Bone marrow (tissue), 2 donors: ENCODE measurements at regions not wholly inside any gene's neighbourhood (a gene's known extent, or its start where the extent isn't known, plus 50 kb on each side); places are given as distances from the start of the nearest gene placed in this dataset.

Source experiments
- DNase-seq, 2 donors: peaks; one replicate each; lab custom pipeline; 2025; lab: John Stamatoyannopoulos, UW

GRCh38 chr5:135235551-135236227 is 163.3 kb downstream of the MACROH2A1 start:
- no peak for DNase-seq

GRCh38 chr5:135234666-135235401 is 164.2 kb downstream of the MACROH2A1 start:
- DNase-seq = no peak

GRCh38 chr5:135234242-135234641 is 164.8 kb downstream of the MACROH2A1 start:
- no peak for DNase-seq

- no peak for DNase-seq
Observed at GRCh38 chr5:135233477-135233876, 165.6 kb downstream of the MACROH2A1 start.

- no peak for DNase-seq
Observed at GRCh38 chr5:135232958-135233357, 166.1 kb downstream of the MACROH2A1 start.

DNA sequence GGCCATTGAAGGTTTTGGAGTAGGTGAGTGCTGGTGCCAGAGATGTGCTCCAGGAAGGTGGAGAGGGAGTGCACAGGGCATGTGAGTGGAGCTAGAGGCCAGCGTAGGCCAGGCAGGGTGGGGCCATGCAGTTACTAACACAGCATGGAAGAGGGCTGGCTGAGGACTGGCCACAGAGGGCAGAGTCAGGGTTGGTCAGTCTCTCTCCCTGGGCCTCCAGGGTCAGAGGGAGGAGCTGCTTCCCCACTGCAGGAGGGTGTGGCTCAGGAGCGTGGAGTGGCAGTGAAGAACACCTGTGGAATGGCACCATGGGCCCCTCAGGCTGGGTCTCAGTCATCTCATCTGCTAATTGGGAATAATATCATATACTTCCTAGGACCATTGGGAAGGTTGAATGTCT is 167.7 kb downstream of the MACROH2A1 start:
- no peak for DNase-seq

DNA sequence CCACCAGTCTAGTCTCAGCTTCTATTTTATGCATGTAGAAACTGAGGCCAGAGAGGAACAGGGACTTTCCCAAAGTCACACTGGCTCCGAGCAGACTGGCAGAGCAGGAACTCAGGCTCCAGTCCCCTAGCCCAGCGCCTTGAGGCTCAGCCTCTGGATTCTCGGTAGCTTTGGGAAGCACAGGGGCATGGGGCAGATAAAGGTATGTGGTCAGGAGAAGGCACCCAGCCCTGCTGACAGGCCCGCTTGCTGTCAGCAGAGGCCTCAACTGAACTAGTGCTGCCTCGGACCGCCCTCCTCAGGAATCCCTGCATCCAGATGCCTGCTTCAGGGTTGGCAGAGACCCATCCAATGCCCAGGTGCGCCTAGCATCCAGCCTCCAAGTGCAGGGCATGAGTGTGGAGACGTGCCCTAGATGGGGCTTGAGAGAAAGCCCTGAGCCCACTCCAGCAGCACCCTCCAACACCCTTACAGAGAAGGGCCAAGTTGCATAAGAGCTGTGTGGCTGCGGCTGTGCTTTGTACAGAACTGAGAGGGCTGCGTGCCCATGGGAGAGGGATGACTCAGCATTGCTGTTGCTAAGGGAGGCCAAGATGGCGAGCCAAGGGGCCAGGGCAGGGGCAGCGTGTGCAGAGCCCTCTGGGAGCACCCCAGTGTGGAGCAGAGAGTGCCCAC is 168.6 kb downstream of the MACROH2A1 start:
- peak; percentile 8 to 35 for DNase-seq

GRCh38 chr5:135229679-135230132 is 169.3 kb downstream of the MACROH2A1 start:
- DNase-seq = no peak

DNA sequence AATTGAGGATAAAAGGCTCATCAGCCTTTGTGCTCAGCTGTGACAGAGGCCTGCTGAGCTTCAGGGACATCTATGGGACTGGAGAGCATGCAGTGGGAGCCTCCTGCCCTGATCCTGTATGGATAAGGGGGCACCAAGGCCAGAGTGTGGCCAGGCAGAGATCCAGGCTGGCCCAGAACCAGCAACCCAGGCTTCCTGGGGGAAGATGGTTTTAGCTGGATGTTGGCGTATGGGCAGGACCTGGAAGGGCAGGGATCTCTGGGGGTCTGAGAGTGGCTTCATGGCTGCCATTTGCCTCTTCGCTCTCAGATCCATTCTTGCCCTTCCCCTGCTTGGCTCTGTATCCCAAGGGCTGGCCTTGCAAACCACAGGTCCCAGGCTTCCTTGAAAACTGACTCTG is 169.9 kb downstream of the MACROH2A1 start:
- DNase-seq = no peak

GRCh38 chr5:135228222-135228621 is 170.8 kb downstream of the MACROH2A1 start:
- DNase-seq = no peak

DNA sequence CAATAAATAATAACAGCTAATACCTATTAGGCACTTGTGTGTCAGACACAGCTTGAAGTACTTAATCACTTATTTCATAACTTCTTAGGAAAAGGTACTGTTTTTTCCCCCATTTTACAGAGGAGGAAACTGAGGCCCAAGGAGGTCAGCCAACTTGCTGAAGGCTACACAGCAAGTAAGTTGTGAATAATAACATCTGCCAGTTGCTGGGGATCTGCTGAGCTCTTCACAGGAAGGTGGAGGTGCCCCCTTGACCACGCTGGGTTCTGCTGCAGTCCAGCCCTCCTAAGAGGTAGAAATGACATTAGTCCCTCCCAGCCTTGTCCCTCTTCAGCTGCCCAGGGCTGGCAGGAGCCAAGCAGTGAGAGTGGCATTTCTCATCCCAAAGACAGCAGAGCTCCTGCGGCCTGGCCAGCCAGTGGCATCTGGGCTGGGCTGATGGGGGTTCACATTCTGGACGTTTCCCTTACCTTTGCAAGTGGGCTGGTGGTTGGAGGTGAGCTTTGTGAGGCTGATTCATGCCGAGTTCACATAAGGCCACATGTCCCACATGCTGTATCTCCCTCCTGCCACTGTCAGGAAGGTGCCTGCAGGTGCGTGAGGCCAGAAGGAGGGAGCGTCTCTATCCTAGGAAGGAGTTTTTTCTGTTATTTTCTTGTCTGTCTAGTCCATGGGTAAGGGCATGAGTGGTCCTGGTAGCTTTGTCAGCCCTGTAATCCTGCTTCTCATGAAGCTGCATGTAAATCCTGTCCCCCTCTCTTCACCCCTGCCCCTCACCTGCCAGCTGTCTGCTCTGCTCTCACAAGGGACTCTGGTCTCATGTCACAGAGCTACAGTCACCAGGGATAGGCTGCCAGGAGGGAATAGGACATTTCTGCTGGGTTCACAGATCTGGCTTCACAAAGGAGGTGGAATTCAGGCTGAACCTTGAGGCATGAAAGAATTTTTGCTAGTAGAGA is 171.7 kb downstream of the MACROH2A1 start:
- DNase-seq = no peak

DNA sequence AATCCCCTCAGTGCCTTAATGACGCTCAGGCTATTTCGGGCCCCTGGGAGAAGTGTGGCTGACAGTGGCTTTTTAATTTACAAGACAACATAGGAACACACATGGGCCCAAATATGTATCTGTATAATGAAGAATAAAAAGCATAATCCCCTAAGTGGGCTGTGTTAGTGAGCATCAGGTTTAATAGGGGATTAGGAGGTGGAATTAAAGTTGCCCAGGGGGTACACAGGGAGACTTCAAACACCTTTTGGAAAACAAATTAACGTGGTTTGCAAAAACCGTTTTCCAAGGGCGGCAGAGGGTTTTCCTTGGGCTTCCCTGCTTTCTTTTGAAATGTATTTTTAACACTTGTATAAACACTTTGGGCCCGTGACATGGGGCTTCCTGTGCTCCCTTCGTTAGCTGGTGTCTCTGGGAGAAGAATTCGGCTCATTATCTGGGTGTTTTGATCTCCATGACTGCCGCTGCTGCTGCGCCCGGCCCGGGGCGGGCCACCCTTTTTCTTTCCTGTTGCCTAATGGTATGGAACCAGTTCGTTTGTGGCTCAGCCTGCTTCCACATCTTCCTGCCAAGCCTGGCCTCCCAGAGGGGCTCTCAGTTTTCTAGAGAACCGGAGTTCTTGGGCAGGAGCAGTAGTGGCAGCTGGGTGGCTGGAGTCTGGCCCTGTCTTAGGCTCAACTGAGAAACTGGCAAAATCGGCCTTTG is 173.0 kb downstream of the MACROH2A1 start:
- no peak for DNase-seq

DNA sequence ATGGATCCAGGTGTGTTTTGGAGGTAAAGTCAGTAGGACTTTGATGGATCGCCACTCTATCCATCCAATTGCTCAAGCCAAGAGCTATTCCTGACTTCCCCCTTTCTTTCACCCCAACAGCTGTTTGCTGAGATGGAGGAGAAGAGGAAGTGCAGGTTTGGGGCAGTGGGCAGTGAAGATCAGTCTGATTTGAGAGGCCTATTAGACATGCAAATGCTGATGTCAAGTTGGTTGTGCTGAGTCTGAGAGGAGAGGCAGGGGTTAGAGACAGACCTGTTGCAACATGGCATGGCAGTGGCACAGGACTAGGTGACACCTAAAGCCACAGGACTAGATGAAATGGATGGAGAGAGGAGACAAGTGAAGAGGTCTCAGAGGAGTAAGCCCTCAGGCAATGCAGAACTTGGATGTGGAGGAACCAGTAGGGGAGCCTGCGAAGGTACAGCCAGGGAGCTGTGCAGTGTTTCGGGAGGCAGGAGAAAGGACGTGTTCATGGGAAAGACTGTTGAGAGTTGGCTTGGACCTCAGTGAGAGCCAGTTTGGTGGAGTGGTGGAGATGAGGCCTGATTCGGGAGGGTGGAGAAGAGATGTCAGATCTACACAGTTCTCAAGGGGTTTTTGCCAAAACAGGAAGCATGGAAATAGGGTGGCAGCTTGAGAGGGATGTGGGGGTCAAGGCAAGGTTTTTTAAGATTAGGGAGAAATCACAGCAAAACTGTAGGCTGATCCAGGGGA is 175.0 kb downstream of the MACROH2A1 start:
- DNase-seq = no peak

DNA sequence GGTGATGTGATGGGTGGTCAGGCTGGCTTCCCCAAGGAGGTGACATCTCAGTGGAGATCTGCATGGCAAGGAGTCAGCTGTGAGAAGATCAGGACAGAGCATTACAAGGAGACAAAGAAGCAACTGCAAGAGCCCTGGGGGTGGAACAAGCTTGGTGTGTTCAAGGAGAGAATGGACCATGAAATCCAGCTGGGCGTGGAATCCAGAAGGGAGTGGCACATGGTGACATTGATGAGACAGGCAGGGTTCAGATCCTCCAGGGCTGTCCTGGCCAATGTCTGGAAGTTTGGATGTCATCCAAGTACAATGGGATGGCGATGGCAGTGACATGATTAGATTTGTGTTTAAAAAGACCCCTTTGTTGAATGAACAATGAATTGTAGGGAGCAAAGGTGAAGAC is 175.6 kb downstream of the MACROH2A1 start:
- no peak for DNase-seq

GRCh38 chr5:135222771-135223170 is 176.3 kb downstream of the MACROH2A1 start:
- no peak for DNase-seq

DNA sequence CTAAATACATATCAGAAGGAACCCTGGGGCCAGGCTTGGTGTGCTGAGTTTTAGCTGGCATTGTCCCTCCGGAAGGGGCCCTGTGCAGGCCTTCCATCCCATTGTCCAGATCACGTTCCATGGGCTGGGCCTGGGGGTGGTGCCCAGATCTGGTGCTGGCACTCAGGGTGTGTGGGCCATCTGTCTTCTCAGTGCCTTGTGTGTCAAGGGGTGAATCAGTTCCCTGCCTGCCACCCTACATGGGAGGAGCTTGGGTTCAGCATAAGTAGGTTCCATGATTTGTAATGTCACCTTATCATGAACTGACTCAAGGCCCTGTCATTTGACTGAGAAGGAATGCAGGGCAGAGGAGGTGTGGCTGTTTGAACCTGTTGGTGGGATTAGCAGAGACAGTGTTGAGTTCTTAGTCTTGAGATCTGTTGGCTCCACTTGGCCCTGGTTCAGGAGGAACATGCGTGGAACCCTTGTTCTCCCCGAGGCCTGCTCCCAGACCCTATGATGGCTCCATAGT is 176.8 kb downstream of the MACROH2A1 start:
- no peak for DNase-seq

GRCh38 chr5:135221696-135222095 is 177.3 kb downstream of the MACROH2A1 start:
- no peak for DNase-seq

DNA sequence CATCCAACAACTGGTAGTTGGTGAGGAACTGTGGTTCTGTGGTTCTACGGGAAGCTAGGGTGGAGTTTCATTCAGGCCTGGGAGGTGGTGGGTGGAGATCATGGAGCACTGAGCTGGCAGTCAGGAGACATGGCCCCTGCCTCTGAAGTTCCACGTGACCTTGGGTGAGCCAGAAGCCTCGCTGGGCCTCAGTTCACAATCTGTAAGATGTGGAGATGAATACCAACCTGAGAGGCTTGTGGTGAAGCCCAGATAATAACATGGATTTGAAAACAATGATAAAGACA is 177.9 kb downstream of the MACROH2A1 start:
- no peak for DNase-seq

- DNase-seq = no peak
Observed at GRCh38 chr5:135220394-135221186, 178.4 kb downstream of the MACROH2A1 start.

DNA sequence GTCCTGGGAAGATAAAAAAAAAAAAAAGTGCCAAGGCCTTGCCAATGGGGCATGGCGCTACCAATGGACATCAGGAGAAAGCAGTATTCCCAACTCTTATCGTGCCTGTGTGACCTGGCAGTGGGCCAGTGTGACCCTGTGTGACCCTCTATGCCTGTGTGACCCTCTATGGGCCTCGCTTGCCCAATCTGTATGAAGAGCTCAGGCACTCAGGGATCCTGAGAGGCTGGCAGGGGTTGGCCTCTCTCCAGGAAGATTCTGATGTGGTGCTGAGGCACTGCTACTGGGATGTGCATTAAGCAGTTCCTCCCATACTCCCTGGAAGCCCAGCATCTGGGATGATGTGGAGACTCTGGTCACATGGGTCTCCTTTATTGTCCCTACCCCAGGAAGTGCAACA is 179.2 kb downstream of the MACROH2A1 start:
- DNase-seq = no peak
